HK-2 (cell line): ENCODE measurements at regions not wholly inside any gene's neighbourhood (a gene's known extent, or its start where the extent isn't known, plus 50 kb on each side); places are given as distances from the start of the nearest gene placed in this dataset.
"Not testable (repeated sequence)": the region's sequence is repeated elsewhere in the genome, so short reads cannot be mapped to it uniquely, and the experiment has no call there.

Source experiments
- DNase-seq: peaks from one replicate; pipeline ENCODE4 v3.0.0-alpha.2; 2018; ENCODE audit not compliant: unreplicated experiment

- no peak for DNase-seq
Measured at GRCh38 chr3:82022836-82023235, 261.4 kb upstream of the GBE1 start.

GRCh38 chr3:82020282-82020681, 258.8 kb upstream of the GBE1 start:
- no peak for DNase-seq

- no peak for DNase-seq
Measured at GRCh38 chr3:82015241-82015640, 253.8 kb upstream of the GBE1 start.

- no peak for DNase-seq
Measured at GRCh38 chr3:82012775-82013174, 251.3 kb upstream of the GBE1 start.

- DNase-seq = no peak
Measured at GRCh38 chr3:82011336-82011735, 249.9 kb upstream of the GBE1 start.

GRCh38 chr3:82005266-82005665, 243.8 kb upstream of the GBE1 start:
- no peak for DNase-seq

GRCh38 chr3:82004266-82004665, 242.8 kb upstream of the GBE1 start:
- no peak for DNase-seq

- no peak for DNase-seq
Measured at GRCh38 chr3:82002986-82003642, 241.7 kb upstream of the GBE1 start.

GRCh38 chr3:82002491-82002890, 241.0 kb upstream of the GBE1 start:
- no peak for DNase-seq

- no peak for DNase-seq
Measured at GRCh38 chr3:82001276-82001923, 240.0 kb upstream of the GBE1 start.

- DNase-seq = no peak
Measured at GRCh38 chr3:82000773-82001172, 239.3 kb upstream of the GBE1 start.

- no peak for DNase-seq
Measured at GRCh38 chr3:82000350-82000749, 238.9 kb upstream of the GBE1 start.

GRCh38 chr3:81998907-81999306, 237.5 kb upstream of the GBE1 start:
- no peak for DNase-seq

- no peak for DNase-seq
Measured at GRCh38 chr3:81998139-81998755, 236.8 kb upstream of the GBE1 start.

GRCh38 chr3:81997390-81997789, 235.9 kb upstream of the GBE1 start:
- no peak for DNase-seq

- no peak for DNase-seq
Measured at GRCh38 chr3:81995329-81995728, 233.9 kb upstream of the GBE1 start.

GRCh38 chr3:81989758-81990157, 228.3 kb upstream of the GBE1 start:
- no peak for DNase-seq

- DNase-seq = no peak
Measured at GRCh38 chr3:81989274-81989673, 227.8 kb upstream of the GBE1 start.

- DNase-seq = not testable (repeated sequence)
Measured at GRCh38 chr3:81987412-81987811, 226.0 kb upstream of the GBE1 start.

- no peak for DNase-seq
Measured at GRCh38 chr3:81985996-81986723, 224.7 kb upstream of the GBE1 start.

GRCh38 chr3:81983382-81983781, 221.9 kb upstream of the GBE1 start:
- DNase-seq = no peak

- no peak for DNase-seq
Measured at GRCh38 chr3:81980596-81981494, 219.4 kb upstream of the GBE1 start.
